GM12878 (cell line): ENCODE measurements at regions not wholly inside any gene's neighbourhood (a gene's known extent, or its start where the extent isn't known, plus 50 kb on each side); places are given as distances from the start of the nearest gene placed in this dataset.

ENCODE experiments used
- ATAC-seq: fragments of 200-7000 bp; cut with Tn5 transposase; 3 replicates; pipeline ENCODE4 v1.9.1; 2020; ENCODE audit warnings: mild to moderate bottlenecking, moderate library complexity
- BruUV-seq: library from RNA; stranded (reverse); fragments of 400-500 nt; replicated peaks from 2 replicates; lab custom pipeline; 2021; lab: Mats Ljungman, UMichigan
- CTCF ChIA-PET: fragments of 300-600 bp; sonication (Branson Sonifier 250); formaldehyde crosslinking; extraction: SDS; loops from one replicate; lab custom pipeline; 2021; ENCODE audit warnings: inconsistent platforms; lab: Yijun Ruan, JAX
- POLR2A ChIA-PET: fragments of 350-600 bp; formaldehyde crosslinking; extraction: SDS; loops from one replicate; lab custom pipeline; 2021; ENCODE audit warnings: inconsistent platforms; lab: Charles Lee
- RAD21 ChIA-PET: fragments of 300-600 bp; sonication (Branson Sonifier 250); formaldehyde crosslinking; loops from one replicate; lab custom pipeline; 2023; ENCODE audit warnings: antibody characterized with exemption; ENCODE audit not compliant: unreplicated experiment; lab: Charles Lee
- SMC1A ChIA-PET: fragments of 300-600 bp; sonication (Branson Sonifier 250); formaldehyde crosslinking; loops from one replicate; lab custom pipeline; 2023; ENCODE audit not compliant: unreplicated experiment, uncharacterized antibody; lab: Charles Lee
- DNase-seq: peaks from one replicate; pipeline ENCODE4 v3.0.0-alpha.2; 2011; ENCODE audit warnings: low read depth, low spot score
- FAIRE-seq: peaks from 3 replicates; lab custom pipeline; 2011; peaks lifted over from hg19 to GRCh38; lab: Jason Lieb, UNC
- H2AFZ ChIP-seq: 2 replicates; pipeline ENCODE4 v1.6.0; 2011; ENCODE audit warnings: low read depth, low read length, control low read depth; ENCODE audit not compliant: control insufficient read depth
- H3K27ac ChIP-seq: 2 replicates; pipeline ENCODE4 v1.5.1; 2011; ENCODE audit warnings: control low read depth; ENCODE audit not compliant: control insufficient read depth, insufficient read depth
- H3K27me3 ChIP-seq, 2 experiments: replicated peaks in 1 of 2; 2 replicates each; pipeline versions ENCODE4 v1.6.0 to v1.6.1; 2011; ENCODE audit warnings: low read length in 1 of 2; ENCODE audit not compliant: control insufficient read depth in 2 of 2, insufficient read depth in 2 of 2
- H3K36me3 ChIP-seq, 2 experiments: 2 replicates each; pipeline ENCODE4 v1.5.1; 2011; ENCODE audit warnings: low read length in 1 of 2; ENCODE audit not compliant: control insufficient read depth in 2 of 2, insufficient read depth in 2 of 2
- H3K4me1 ChIP-seq: 2 replicates; pipeline ENCODE4 v1.6.1; 2011; ENCODE audit warnings: mild to moderate bottlenecking, low read length, moderate library complexity, mixed read lengths; ENCODE audit not compliant: control insufficient read depth, insufficient read depth
- H3K4me2 ChIP-seq: 2 replicates; pipeline ENCODE4 v1.6.0; 2011; ENCODE audit warnings: control low read depth; ENCODE audit not compliant: control insufficient read depth, insufficient read depth
- H3K4me3 ChIP-seq: fragments of 200-600 bp; sonication (generic); 2 replicates; pipeline ENCODE4 v1.5.1; 2016
- H3K79me2 ChIP-seq: 2 replicates; pipeline ENCODE4 v1.6.0; 2011; ENCODE audit warnings: low read length; ENCODE audit not compliant: control insufficient read depth, insufficient read depth
- H3K9ac ChIP-seq: 2 replicates; pipeline ENCODE4 v1.8.0; 2011; ENCODE audit warnings: low read length, control low read depth, mixed read lengths; ENCODE audit not compliant: control insufficient read depth, insufficient read depth
- H3K9me3 ChIP-seq: replicated peaks from 3 replicates; pipeline ENCODE4 v1.5.1; 2011; ENCODE audit warnings: mild to moderate bottlenecking, low read length; ENCODE audit not compliant: control insufficient read depth, insufficient read depth
- H4K20me1 ChIP-seq: 2 replicates; pipeline ENCODE4 v1.6.0; 2011; ENCODE audit not compliant: control insufficient read depth, insufficient read depth
- ASH2L ChIP-seq: fragments of 300-600, 200-600 bp; sonication (generic); IDR thresholded peaks from 2 replicates; pipeline ENCODE4 v1.6.1; 2017; ENCODE audit warnings: low read depth, mild to moderate bottlenecking, borderline replicate concordance
- ATF2 ChIP-seq: IDR thresholded peaks from 2 replicates; pipeline ENCODE4 v1.6.1; 2012; ENCODE audit warnings: low read length, inconsistent platforms
- BCL3 ChIP-seq: IDR thresholded peaks from 2 replicates; pipeline ENCODE4 v1.6.1; 2011; ENCODE audit warnings: borderline replicate concordance, low read depth, mild to moderate bottlenecking, moderate library complexity, low read length; ENCODE audit not compliant: insufficient read depth, poor library complexity, severe bottlenecking
- CHD4 ChIP-seq: fragments of 200-600 bp; sonication (generic); IDR thresholded peaks from 2 replicates; pipeline ENCODE4 v1.6.1; 2016; ENCODE audit warnings: mild to moderate bottlenecking
- HDAC6 ChIP-seq: fragments of 200-600 bp; sonication (generic); IDR thresholded peaks from one replicate; pipeline ENCODE4 v1.8.0; 2017; ENCODE audit warnings: antibody characterized with exemption; ENCODE audit not compliant: unreplicated experiment
- MEF2B ChIP-seq: fragments of 450-650 bp; IDR thresholded peaks from 2 replicates; pipeline ENCODE4 v1.6.1; 2018; ENCODE audit warnings: mild to moderate bottlenecking, moderate library complexity; ENCODE audit not compliant: partially characterized antibody, poor library complexity, severe bottlenecking
- NKRF ChIP-seq: fragments of 450-650 bp; conservative IDR thresholded peaks from 2 replicates; pipeline ENCODE4 v1.6.1; 2017; ENCODE audit warnings: mild to moderate bottlenecking, moderate library complexity
- RUNX3 ChIP-seq: IDR thresholded peaks from 2 replicates; pipeline ENCODE4 v1.6.1; 2012; ENCODE audit warnings: low read length, inconsistent platforms
- WGBS: methylation state at CpG from one replicate; pipeline ENCODE4 v1.1.6; 2016; ENCODE audit warnings: low lambda C conversion rate; ENCODE audit not compliant: insufficient replicate concordance, insufficient coverage; ENCODE audit errors: missing lambda C conversion rate; 5-methylcytosine and 5-hydroxymethylcytosine counted together
- in situ Hi-C: fragments of 300-500 bp; cut with MboI; formaldehyde crosslinking; loops from 9 replicates; pipeline ENCODE4 v1.14.3; 2018; ENCODE audit warnings: mixed read lengths
- intact Hi-C: fragments of 100-400 bp; cut with micrococcal nuclease; formaldehyde crosslinking; loops from one replicate; pipeline ENCODE4 v1.14.2; 2022; ENCODE audit not compliant: unreplicated experiment

- TF ChIP-seq NKRF: no peak
- no peak for TF ChIP-seq ATF2
- TF ChIP-seq MEF2B: no peak
- TF ChIP-seq CHD4: no peak
- no peak for TF ChIP-seq ASH2L
Measured at GRCh38 chr10:130756651-130757050, 554.9 kb downstream of the TCERG1L start (continued).

- no peak overlapping the region for H3K9ac ChIP-seq
- DNase-seq: no peak
- no peak overlapping the region for H3K4me2 ChIP-seq
- SMC1A ChIA-PET: no interaction called here
- no peaks in the 10 kb centered on the region for H3K36me3 ChIP-seq
- no peak for TF ChIP-seq RUNX3
- TF ChIP-seq HDAC6: no peak
- TF ChIP-seq BCL3: no peak
- TF ChIP-seq, all 136 proteins: peak for 0
- Histone ChIP-seq H3K4me3 (no peak overlapping the region), H3K79me2 (no peaks in the 10 kb centered on the region), H3K27ac (no peak overlapping the region), H3K27me3 (no peaks in the 10 kb centered on the region), H3K4me1 (no peaks in the 10 kb centered on the region), H4K20me1 (no peaks in the 10 kb centered on the region), H3K9me3 (no peaks in the 10 kb centered on the region), H2AFZ (no peak overlapping the region)
- intact Hi-C loops: no loop called here
- FAIRE-seq (no peak), ATAC-seq (no peak)
- ChIA-PET POLR2A (no interaction called here), RAD21 (no interaction called here), CTCF (no interaction called here)
- in situ Hi-C loops: no loop called here
- no TSS peak for BruUV-seq
- WGBS: 12% methylated on average over 5 of the region's 5 CpGs
Measured at GRCh38 chr10:130757271-130757670, 554.2 kb downstream of the TCERG1L start.
